A172 (cell line): ENCODE measurements at regions not wholly inside any gene's neighbourhood (a gene's known extent, or its start where the extent isn't known, plus 50 kb on each side); places are given as distances from the start of the nearest gene placed in this dataset.

ENCODE experiments used
- DNase-seq: peaks from one replicate; pipeline ENCODE4 v3.0.0-alpha.2; 2015; ENCODE audit warnings: low spot score

- DNase-seq, result no peak
Measured at GRCh38 chr12:127254420-127254955, 1012.5 kb upstream of the TMEM132C start.

DNA sequence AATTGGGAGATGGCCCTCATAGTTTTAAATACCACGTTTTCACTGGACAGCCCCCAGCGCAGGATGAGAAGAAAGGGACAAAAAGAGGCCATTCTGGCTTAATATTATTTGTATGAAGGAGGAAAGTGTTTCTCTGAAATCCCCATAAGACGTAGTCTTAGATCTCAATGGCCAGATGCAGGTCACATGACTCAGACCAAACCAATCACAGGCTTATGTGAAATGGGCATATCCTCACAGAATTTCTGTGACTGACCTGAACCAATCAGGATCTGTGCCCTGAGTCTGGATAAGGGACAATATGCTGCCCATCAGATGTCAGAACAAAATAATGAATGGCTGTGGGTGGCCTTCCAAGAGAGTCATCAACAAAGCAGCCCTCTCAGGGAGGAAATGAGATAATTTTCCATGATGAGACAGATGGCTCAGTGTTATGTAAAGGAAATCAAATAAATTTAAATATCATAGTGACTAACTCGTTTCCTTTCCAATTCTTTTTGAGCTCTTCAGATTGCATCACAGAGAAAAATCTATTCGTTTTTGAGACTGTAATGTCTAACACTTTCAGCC lies 1009.5 kb upstream of the TMEM132C start:
- peak; percentile 42 for DNase-seq

DNA sequence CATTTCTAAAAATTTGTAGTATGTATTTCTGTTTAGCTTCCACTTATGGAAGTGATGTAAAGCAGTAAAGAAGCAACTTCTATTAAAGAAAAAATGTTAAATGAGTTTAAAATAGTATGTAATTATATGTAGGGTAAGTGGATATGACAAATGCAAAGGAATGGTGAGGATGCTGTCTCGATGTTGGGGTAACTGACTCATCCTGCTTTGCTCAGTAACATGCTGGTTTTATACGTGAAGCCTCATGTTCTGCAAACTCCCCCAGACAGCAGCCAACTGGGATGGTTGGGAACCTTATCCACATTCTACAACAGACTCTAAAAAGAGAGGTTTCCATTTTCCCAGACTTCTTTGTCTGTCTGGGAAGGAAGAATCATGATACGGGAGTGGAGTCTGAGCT lies 1006.4 kb upstream of the TMEM132C start:
- DNase-seq, result no peak

- DNase-seq, result no peak
Measured at GRCh38 chr12:127260999-127261398, 1006.0 kb upstream of the TMEM132C start.

DNA sequence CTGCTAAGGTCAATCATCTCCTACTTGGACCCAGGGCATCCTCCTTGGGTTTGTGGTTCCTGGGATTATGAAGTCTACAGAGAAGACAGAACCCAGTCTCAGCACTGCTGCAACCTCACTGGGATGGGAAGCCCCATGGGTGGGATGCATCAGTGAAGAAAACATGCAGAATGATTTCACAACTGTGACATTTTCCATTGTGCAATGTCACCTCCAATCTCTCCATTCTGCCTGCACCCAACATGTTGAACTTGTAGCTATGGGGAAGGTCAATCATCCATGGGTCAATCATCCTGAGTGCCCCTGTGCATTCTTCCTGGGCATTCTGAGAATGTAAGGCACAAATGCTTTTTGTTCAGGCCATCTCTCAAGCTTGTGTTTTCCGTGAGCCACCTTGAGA lies 1004.4 kb upstream of the TMEM132C start:
- no peak for DNase-seq

GRCh38 chr12:127263621-127264020 lies 1003.3 kb upstream of the TMEM132C start:
- DNase-seq, result no peak

GRCh38 chr12:127267128-127267527 lies 999.8 kb upstream of the TMEM132C start:
- no peak for DNase-seq

DNA sequence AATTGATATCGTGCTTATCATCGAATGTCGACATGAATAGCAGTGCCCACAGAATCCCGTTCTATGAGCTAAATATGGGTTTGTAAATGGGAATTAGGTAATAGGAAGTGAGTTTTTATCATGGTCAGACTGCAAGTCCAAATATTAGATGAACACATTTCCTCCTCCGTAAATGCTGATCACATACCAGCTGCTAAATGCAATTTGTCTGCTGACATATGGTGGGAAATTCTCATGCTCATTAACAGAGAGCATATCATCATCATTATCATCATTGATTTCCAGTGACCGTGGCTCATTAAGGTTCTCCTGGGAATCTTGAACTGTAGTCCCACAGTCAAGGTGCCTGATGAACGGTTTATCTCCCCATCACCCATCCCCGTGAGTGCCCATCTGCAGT lies 998.8 kb upstream of the TMEM132C start:
- DNase-seq, result no peak

DNA sequence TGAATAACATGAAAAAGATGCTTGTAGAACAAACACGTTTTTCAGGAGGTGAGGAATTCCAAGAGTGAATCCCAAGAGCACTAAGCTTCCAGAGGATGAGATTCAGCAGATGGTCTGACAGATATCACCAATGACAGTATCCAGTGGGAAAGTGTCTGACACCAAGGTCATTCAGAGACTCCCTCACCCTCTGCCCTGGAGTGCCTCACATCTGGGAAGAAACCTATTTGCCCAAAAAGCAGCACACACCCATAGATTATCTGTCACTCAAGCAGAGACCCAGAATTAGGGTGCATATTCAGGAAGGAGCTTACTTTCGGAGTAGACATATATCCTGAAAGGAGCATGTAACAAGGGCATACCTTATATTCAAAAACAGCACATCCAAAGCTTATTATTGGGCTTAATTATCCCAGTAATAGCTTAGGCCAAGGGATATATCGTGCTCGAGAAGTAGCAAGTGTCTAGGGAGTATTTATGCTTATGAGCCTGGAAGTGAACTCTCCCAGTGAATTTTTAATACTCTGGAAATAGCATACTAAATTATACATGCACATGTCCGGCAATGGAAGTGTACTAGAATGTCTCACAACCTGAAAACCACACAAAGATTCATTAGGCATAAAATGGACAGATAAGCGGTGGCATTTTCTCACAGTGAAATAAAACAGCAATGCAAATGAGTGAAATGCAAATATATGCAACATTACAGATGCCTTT lies 998.1 kb upstream of the TMEM132C start:
- DNase-seq, result no peak

- DNase-seq, result no peak
Measured at GRCh38 chr12:127270193-127270592, 996.8 kb upstream of the TMEM132C start.

DNA sequence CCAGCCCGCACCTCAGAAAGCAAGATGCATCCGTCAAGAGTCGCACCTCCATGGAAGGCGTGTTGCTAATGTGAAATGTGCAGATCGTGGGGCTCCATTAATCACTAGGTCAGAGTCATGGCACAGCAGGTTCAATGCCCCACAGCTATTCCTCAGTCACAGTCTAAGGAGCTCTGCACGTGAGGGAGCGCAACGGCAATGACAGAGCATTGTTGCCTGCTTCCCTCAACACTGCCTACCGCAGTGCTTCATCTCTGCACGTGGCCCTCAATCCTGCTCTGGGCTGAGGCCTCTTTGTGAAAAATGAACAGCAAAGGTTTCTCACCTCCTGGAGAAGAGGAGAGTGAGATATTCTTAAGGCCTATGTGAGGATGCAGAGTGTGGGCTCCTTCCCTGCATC lies 995.2 kb upstream of the TMEM132C start:
- DNase-seq, result no peak

DNA sequence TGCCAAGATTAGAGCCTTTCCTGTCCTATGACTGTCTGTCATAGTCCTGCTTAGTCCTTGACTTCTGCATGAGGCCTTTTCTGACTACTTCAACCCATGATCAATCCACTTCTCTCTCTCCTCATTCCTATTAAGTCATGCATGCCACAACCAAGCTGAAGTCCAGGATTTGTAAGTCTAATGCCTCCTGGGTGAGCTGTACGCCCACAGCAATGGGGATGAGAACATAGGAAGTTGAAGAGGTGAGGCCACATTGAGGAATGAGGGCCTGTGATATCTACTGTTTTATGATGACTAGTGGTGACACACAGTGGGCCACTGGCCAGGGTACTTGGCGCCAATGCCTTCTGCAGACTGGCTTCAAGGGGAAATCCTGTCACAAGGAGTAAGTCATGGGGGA lies 994.1 kb upstream of the TMEM132C start:
- DNase-seq, result peak; percentile 76

DNA sequence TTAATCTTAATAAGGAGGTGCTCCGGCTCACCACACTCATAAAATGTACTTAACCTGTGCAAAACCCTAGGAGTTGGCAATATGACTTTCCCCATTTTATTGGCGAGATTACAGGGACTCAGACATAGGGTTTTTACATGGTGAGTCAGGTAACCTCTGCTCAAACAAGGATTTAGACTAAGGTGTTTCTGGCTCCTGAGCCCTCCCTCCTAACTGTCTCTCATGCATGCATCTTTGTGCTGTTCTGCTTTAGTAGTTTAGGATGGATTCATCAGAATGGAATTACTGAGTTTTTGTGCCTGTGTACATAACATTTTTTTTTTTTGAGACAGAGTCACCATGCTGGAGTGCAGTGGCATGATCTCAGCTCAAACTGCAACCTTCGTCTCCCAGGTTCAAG lies 993.3 kb upstream of the TMEM132C start:
- DNase-seq, result peak; percentile 26

GRCh38 chr12:127275416-127275815 lies 991.6 kb upstream of the TMEM132C start:
- no peak for DNase-seq

- no peak for DNase-seq
Measured at GRCh38 chr12:127277882-127278281, 989.1 kb upstream of the TMEM132C start.

DNA sequence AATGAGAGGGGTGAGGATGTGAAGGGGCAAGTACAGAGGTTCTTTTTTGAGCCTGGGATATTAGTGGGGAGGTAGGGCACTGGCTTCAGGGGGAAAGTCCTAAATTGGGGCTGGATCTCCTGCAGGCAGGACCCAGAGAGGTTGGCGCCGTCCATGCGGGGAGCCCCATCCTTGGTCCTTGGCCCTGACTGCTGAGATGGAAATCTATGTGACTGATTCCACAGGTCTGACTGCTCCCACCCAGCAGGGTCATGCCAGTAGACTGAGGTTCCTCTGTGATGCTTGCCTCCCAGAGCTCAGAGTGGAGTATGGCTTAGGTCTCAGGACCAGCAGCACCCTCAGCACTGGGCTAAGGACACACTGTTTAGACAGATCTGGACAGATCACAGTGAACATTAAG lies 988.6 kb upstream of the TMEM132C start:
- DNase-seq, result no peak

GRCh38 chr12:127280393-127281275 lies 986.3 kb upstream of the TMEM132C start:
- no peak for DNase-seq

DNA sequence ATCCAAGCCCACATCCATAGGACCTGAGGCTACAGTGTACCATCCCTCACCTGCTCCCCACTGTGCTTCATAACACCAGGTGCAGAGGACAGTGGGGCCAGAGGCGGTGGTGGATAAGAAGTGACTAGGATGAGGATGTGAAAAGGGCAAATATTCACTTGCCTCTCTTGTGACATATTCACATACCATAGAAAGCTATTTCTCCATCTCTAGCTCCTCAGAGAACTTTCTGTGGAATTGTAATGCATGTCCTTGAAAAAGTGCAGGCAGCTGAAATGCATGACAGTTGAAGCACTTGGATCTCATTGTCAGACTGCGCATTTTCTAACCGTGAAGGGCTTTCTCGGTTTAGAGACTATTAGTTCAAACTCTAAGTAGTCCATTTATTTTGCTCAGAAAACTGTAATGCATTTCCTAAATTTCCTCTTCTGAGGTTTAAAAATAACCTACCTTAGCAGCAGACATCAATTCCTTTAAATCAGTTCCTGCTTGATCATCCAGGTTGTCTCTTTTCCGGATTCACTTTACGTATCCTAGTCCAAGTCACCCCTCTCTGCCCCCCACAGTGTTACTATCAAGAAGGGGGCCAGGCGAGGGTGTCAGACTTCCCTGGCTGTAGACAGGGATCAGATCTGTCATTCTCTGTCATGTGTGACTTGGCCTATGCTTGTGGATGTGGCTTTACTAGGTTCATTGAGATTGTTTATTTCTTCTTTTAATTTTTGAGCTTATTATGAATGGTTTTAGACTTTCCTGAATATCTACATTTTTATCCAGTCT lies 984.0 kb upstream of the TMEM132C start:
- DNase-seq, result no peak

DNA sequence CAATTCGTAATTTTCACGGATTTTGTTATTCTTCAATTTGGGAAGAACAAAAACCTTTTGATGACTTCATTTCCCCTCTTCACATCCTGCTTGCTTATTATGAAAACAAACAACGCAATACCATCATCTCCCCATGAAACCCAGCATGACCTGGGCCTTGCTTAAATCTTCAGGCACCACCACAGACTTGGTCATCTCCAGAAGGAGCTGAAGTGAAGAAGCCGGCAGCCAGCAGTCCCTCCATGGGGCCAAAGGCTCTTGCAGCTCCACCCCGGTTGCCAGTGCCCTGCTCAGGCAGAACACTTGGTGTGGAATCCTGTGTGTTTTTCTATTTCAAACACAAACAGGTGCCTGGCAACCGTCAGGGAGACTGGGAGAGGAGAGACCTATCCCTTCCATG lies 982.9 kb upstream of the TMEM132C start:
- DNase-seq, result no peak

- DNase-seq, result peak; percentile 83
Measured at GRCh38 chr12:127284870-127285431, 982.0 kb upstream of the TMEM132C start.

DNA sequence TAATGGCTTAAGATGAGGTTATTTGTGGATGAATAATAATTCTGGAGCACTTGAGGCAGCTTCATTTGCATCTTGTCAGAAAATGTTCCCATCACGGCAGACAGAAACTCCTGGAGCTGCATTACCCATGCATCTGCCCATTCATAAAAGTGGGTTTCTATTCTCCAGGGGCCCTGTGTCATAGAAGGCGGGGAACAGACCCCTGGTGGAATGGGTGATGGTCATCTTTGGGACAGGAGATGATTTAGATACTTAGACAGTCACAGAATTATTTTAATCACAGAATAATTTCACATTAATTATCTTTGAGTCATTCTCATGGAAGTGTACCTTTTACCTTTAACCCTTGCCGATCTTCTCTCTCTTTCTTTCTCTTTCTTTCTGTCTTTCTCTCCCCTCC lies 980.7 kb upstream of the TMEM132C start:
- no peak for DNase-seq
